Fibroblast of lung (primary cell): ENCODE measurements at regions not wholly inside any gene's neighbourhood (a gene's known extent, or its start where the extent isn't known, plus 50 kb on each side); places are given as distances from the start of the nearest gene placed in this dataset.

Source experiments
- DNase-seq, 2 donors: peaks; one replicate each; pipeline versions ENCODE4 v3.0.0 to v3.0.0-alpha.2; 2010; ENCODE audit warnings: low read depth in 2 of 2
- H2AFZ ChIP-seq: 2 replicates; pipeline ENCODE4 v1.5.1; 2012; ENCODE audit warnings: low read length, control low read depth, inconsistent platforms
- H3K27ac ChIP-seq: 2 replicates; pipeline ENCODE4 v1.5.1; 2011; ENCODE audit warnings: low read length, control low read depth; ENCODE audit not compliant: insufficient read depth
- H3K27me3 ChIP-seq: 2 replicates; pipeline ENCODE4 v1.5.1; 2011; ENCODE audit warnings: mild to moderate bottlenecking, low read length; ENCODE audit not compliant: control insufficient read depth, insufficient read depth
- H3K36me3 ChIP-seq: 2 replicates; pipeline ENCODE4 v1.5.1; 2011; ENCODE audit warnings: low read length; ENCODE audit not compliant: control insufficient read depth, insufficient read depth
- H3K4me1 ChIP-seq: 2 replicates; pipeline ENCODE4 v1.5.1; 2011; ENCODE audit warnings: low read length; ENCODE audit not compliant: control insufficient read depth, insufficient read depth; ENCODE audit errors: extremely low read depth
- H3K4me2 ChIP-seq: 2 replicates; pipeline ENCODE4 v1.5.1; 2011; ENCODE audit warnings: low read length, control low read depth; ENCODE audit not compliant: insufficient read depth; ENCODE audit errors: extremely low read depth
- H3K4me3 ChIP-seq, 4 experiments: fragments of 200-600 bp in 1 of 4; sonication (generic) in 1 of 4; replicated peaks in 1 of 4; 2 replicates each; pipeline ENCODE4 v1.5.1; 2011 to 2016; ENCODE audit warnings: low read length in 4 of 4, low read depth in 3 of 4, mild to moderate bottlenecking in 3 of 4, control low read depth in 2 of 4, inconsistent platforms in 1 of 4, mixed read lengths in 1 of 4; ENCODE audit not compliant: insufficient read depth in 1 of 4; ENCODE audit errors: control extremely low read depth in 1 of 4
- H3K79me2 ChIP-seq: 2 replicates; pipeline ENCODE4 v1.5.1; 2012; ENCODE audit warnings: mild to moderate bottlenecking, low read length, inconsistent platforms; ENCODE audit not compliant: control insufficient read depth, insufficient read depth
- H3K9ac ChIP-seq: 2 replicates; pipeline ENCODE4 v1.5.1; 2011; ENCODE audit warnings: mild to moderate bottlenecking, low read length, control low read depth; ENCODE audit not compliant: insufficient read depth
- H3K9me3 ChIP-seq: 2 replicates; pipeline ENCODE4 v1.5.1; 2012; ENCODE audit warnings: low read depth, low read length; ENCODE audit not compliant: control insufficient read depth, insufficient read depth
- H4K20me1 ChIP-seq: 2 replicates; pipeline ENCODE4 v1.5.1; 2011; ENCODE audit warnings: low read length; ENCODE audit not compliant: control insufficient read depth, insufficient read depth; ENCODE audit errors: extremely low read depth
- CTCF ChIP-seq, 2 donors: IDR thresholded peaks in 1 of 2; conservative IDR thresholded peaks in 1 of 2; 1 replicate in 1 of 2; 2 replicates in 1 of 2; pipeline ENCODE4 v1.5.1; 2011 to 2012; ENCODE audit warnings: low read length in 2 of 2, control low read depth in 1 of 2, inconsistent platforms in 1 of 2, low read depth in 1 of 2, mild to moderate bottlenecking in 1 of 2
- EZH2 ChIP-seq: IDR thresholded peaks from 2 replicates; pipeline ENCODE4 v1.5.1; 2012; ENCODE audit warnings: low read length, control low read depth, mild to moderate bottlenecking; ENCODE audit errors: missing control alignments

- no peak overlapping the region for H3K4me3 ChIP-seq
- no peaks in the 10 kb centered on the region for H4K20me1 ChIP-seq
- H3K4me2 ChIP-seq, result no peak overlapping the region
- H3K4me1 ChIP-seq, result no peaks in the 10 kb centered on the region
- no peaks in the 10 kb centered on the region for H3K9me3 ChIP-seq
- no peaks in the 10 kb centered on the region for H3K36me3 ChIP-seq
- TF ChIP-seq EZH2, result no peak
- no peak for TF ChIP-seq CTCF (conservative IDR thresholded peaks at IDR 0.05 in 1 of 2, IDR thresholded peaks at IDR 0.05 in 1 of 2; ENCODE audit: low read depth in 1 of 2, low read length in 2 of 2)
- no peaks in the 10 kb centered on the region for H3K79me2 ChIP-seq
- H3K27me3 ChIP-seq, result no peaks in the 10 kb centered on the region
- no peak overlapping the region for H2AFZ ChIP-seq
- H3K9ac ChIP-seq, result no peak overlapping the region
- DNase-seq, result peak in 1 of 2 donors; percentile 45
- H3K27ac ChIP-seq, result no peak overlapping the region
Observed at GRCh38 chr7:46607176-46607575, 686.1 kb upstream of the IGFBP3 start.

DNA sequence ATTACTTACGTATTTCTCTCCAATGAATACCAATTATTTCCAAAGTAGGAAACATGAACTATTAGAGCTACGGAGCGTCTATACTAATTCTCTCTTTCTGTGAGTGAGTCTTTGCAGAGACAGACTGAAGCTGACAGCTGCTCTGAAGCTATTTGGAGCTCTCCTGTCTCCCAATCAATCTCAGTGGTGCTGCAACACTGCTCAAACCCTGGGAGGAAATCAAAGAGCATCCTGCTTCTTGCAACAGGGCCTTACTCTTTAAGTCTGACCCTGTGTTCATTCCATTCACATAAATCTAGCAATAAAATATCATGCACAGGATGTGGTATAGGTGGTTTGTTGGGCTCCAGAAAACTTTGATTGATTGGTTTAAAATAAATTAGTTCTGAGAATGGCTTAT is 685.7 kb upstream of the IGFBP3 start:
- no peak overlapping the region for H3K4me2 ChIP-seq
- no peaks in the 10 kb centered on the region for H3K79me2 ChIP-seq
- no peak for TF ChIP-seq EZH2
- TF ChIP-seq CTCF (conservative IDR thresholded peaks at IDR 0.05 in 1 of 2, IDR thresholded peaks at IDR 0.05 in 1 of 2; ENCODE audit: low read depth in 1 of 2, low read length in 2 of 2), result no peak

DNA sequence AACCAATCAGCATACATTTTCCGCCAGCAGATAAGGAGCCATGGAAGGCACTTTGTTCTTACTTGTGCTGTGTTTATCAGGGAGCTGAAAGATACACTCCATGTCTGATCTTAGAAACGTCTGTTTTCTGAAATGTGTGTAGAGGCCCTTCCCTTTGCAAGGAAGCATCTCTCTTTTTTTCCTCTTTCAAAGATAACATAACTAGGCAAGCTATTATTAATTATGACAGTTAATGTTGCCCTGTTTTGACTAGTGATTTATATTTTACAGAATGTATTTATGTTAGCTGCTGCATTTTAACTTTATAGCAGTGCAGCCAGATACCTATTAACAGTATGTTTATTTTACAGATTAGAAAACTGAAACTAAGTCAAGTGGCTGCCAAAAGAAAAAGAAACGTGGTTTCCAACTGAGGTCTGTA is 683.2 kb upstream of the IGFBP3 start:
- TF ChIP-seq EZH2 (no peak), CTCF (conservative IDR thresholded peaks at IDR 0.05 in 1 of 2, IDR thresholded peaks at IDR 0.05 in 1 of 2; ENCODE audit: low read depth in 1 of 2, low read length in 2 of 2) (no peak)
- peaks cover 2% of the 10 kb centered on the region for H3K27me3 ChIP-seq
- no peaks in the 10 kb centered on the region for H3K36me3 ChIP-seq
- no peaks in the 10 kb centered on the region for H3K79me2 ChIP-seq
- H4K20me1 ChIP-seq, result no peaks in the 10 kb centered on the region
- peak in 1 of 2 donors; percentile 30 for DNase-seq
- H3K9me3 ChIP-seq, result no peaks in the 10 kb centered on the region
- H3K27ac ChIP-seq, result no peak overlapping the region
- no peaks in the 10 kb centered on the region for H3K4me1 ChIP-seq
- H3K9ac ChIP-seq, result no peak overlapping the region
- no peak overlapping the region for H2AFZ ChIP-seq
- no peak overlapping the region for H3K4me3 ChIP-seq
- H3K4me2 ChIP-seq, result peak overlapping the region; percentile 7

More for the DNA sequence above, 685.7 kb upstream of the IGFBP3 start:
- no peaks in the 10 kb centered on the region for H3K4me1 ChIP-seq
- no peaks in the 10 kb centered on the region for H3K9me3 ChIP-seq
- peak; percentile 7 to 36 for DNase-seq
- no peaks in the 10 kb centered on the region for H3K27me3 ChIP-seq
- no peak overlapping the region for H2AFZ ChIP-seq
- H4K20me1 ChIP-seq, result no peaks in the 10 kb centered on the region
- H3K36me3 ChIP-seq, result no peaks in the 10 kb centered on the region
- no peak overlapping the region for H3K27ac ChIP-seq
- no peak overlapping the region for H3K4me3 ChIP-seq
- no peak overlapping the region for H3K9ac ChIP-seq
